Omental fat pad (tissue), 3 donors: ENCODE measurements at regions not wholly inside any gene's neighbourhood (a gene's known extent, or its start where the extent isn't known, plus 50 kb on each side); places are given as distances from the start of the nearest gene placed in this dataset.
A peak's percentile ranks its signal among the peaks of the same experiment; 100 is the strongest.

Experiments
- ATAC-seq: fragments of 150-250 bp; one replicate; pipeline ENCODE4 v1.9.1; 2016; ENCODE audit warnings: mild to moderate bottlenecking, moderate library complexity; ENCODE audit not compliant: low FRiP score
- DNase-seq: peaks from one replicate; pipeline ENCODE4 v3.0.0-alpha.2; 2019; ENCODE audit warnings: low spot score
- CTCF ChIP-seq, 3 donors: fragments of 450-650 bp; IDR thresholded peaks; one replicate each; pipeline ENCODE4 v1.5.1; 2016 to 2017; ENCODE audit warnings: antibody characterized with exemption in 3 of 3, mild to moderate bottlenecking in 3 of 3, moderate library complexity in 2 of 3

GRCh38 chr3:30282154-30282696 is 324.2 kb upstream of the TGFBR2 start:
- peak; percentile 67 for ATAC-seq
- TF ChIP-seq CTCF (IDR thresholded peaks at IDR 0.05), result no peak
- DNase-seq, result no peak

DNA sequence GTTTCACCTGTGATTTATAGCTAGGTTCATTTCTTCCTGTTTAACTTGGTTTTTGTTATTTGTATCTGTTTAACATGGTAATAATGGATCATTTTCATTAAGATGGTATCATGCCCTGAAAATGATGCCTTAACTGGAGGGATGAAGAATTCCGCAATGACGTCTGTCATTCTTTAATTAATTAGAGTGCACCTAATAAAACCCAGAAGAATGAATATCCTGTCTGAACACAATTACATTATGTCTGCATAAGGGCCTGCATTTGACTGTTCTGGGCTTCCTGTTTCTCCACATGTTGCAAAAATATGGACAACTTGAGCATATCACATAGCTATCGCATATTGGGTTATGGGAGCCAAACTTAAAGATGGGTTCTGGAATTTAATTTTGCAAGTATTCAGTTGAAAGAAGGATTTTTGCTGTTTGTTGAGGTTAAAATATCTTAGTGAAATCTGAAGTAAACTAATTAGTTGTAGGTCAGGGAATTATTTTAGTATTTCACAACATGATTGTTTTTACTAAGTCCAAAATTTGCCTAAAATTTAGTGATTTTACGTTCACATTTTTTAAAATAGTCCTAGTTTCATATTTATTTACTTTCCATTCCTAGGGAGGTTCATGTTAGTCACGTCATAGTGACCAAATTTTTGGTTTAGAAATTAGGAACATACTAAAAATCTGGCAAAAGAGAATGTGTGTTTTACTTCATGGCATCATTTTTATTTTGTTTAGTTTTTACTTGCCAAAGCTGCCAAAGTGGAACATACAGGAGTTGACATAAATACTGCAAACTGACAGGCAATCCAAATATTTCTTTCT is 321.0 kb upstream of the TGFBR2 start:
- DNase-seq (no peak), ATAC-seq (peak; percentile 3)
- no peak for TF ChIP-seq CTCF (IDR thresholded peaks at IDR 0.05)

GRCh38 chr3:30286007-30286669 is 320.3 kb upstream of the TGFBR2 start:
- peak; percentile 64 for DNase-seq
- ATAC-seq, result peak; percentile 79
- no peak for TF ChIP-seq CTCF (IDR thresholded peaks at IDR 0.05)

DNA sequence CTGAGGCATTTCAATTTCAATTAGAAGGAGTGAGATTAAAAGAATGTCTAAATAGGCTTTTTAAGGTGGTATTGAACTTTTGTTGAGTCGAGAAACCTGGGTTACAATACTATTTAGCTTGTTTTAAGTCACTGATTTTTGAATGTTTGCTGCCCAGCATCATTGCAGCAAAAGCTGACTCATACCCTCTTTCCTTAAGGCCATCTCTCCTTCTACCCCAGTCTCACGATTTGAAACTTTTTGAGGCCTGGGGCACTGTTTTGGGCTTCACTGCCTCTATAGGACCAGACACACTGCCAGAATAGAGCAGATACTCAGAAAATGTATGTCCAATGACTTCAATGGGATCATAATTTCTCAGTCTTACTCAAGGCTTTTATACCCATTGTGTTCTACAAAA is 319.6 kb upstream of the TGFBR2 start:
- TF ChIP-seq CTCF (IDR thresholded peaks at IDR 0.05), result no peak
- ATAC-seq, result no peak
- DNase-seq, result no peak

DNA sequence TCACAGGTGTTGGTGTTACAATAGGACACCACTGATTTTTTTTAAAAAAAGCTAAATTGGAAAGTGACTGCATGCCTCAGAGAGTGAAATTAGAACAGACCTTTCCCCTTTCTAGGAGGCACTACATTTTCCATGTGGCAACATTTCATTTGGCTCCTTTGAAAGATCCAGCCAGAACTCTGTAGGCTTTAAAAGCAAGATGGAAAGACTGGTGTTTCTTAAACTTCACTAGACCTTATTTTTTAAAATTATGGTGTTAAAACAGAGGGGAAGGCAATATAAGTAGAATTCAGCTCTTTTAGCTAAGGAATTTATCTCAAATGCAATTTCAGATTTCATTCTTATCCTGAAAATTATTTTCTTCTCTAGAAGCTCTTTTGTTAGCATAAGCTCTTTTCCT is 317.6 kb upstream of the TGFBR2 start:
- no peak for TF ChIP-seq CTCF (IDR thresholded peaks at IDR 0.05)
- ATAC-seq, result no peak
- no peak for DNase-seq

DNA sequence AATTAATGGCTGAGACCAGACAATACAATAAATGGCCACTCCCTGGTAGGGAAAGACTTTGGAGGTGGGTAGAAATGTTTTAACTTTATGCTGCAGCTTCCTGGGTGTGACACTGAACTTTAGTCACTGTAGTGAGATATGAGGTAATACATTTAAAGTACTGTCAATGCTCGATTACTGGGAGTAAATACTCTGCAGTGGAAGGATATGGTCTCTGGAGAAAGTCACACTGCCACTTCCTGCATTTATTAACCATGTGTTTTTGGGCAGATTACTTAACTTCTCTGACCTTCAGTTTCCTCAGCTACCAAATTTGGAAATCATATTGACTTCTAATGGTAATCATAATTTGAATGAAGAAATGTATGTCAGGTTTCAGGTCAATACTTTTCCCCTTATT is 317.1 kb upstream of the TGFBR2 start:
- no peak for ATAC-seq
- no peak for TF ChIP-seq CTCF (IDR thresholded peaks at IDR 0.05)
- no peak for DNase-seq
